HepG2 (cell line): ENCODE measurements at regions not wholly inside any gene's neighbourhood (a gene's known extent, or its start where the extent isn't known, plus 50 kb on each side); places are given as distances from the start of the nearest gene placed in this dataset.

ENCODE experiments used
- ATRX ChIP-seq: sonication (generic); formaldehyde crosslinking; IDR thresholded peaks from 2 replicates; pipeline ENCODE4 v1.4.0; 2020; ENCODE audit warnings: missing genetic modification reagents, borderline replicate concordance
- CTCF ChIP-seq: sonication (generic); formaldehyde crosslinking; IDR thresholded peaks from 2 replicates; pipeline ENCODE4 v1.5.0; 2020; ENCODE audit warnings: mild to moderate bottlenecking, missing genetic modification reagents, moderate library complexity
- DNMT1 ChIP-seq: sonication (generic); formaldehyde crosslinking; IDR thresholded peaks from 2 replicates; pipeline ENCODE4 v1.5.1; 2020; ENCODE audit warnings: mild to moderate bottlenecking, missing genetic modification reagents
- HHEX ChIP-seq: IDR thresholded peaks from 2 replicates; pipeline ENCODE4 v1.6.1; 2016; ENCODE audit warnings: control low read depth
- HNF4G ChIP-seq, 2 experiments: sonication (generic) in 1 of 2; formaldehyde crosslinking in 1 of 2; IDR thresholded peaks; 2 replicates each; pipeline versions ENCODE4 v1.4.0 to v1.6.1; 2011 to 2020; ENCODE audit warnings: borderline replicate concordance in 2 of 2, low read depth in 2 of 2, mild to moderate bottlenecking in 2 of 2, low read length in 1 of 2, missing genetic modification reagents in 1 of 2, moderate library complexity in 1 of 2
- MEF2D ChIP-seq: sonication (generic); formaldehyde crosslinking; IDR thresholded peaks from 2 replicates; pipeline ENCODE4 v1.5.1; 2020; ENCODE audit warnings: mild to moderate bottlenecking, missing genetic modification reagents
- POLR2A ChIP-seq, 2 experiments: IDR thresholded peaks; 2 replicates each; pipeline ENCODE4 v1.6.1; 2011; ENCODE audit warnings: low read depth in 2 of 2, low read length in 2 of 2, mild to moderate bottlenecking in 1 of 2, moderate library complexity in 1 of 2; ENCODE audit not compliant: insufficient read depth in 1 of 2
- RAD21 ChIP-seq: fragments of 450-650 bp; formaldehyde crosslinking; IDR thresholded peaks from 2 replicates; pipeline ENCODE4 v1.5.0; 2020; ENCODE audit warnings: mild to moderate bottlenecking
- TFDP2 ChIP-seq: sonication (generic); formaldehyde crosslinking; IDR thresholded peaks from 2 replicates; pipeline ENCODE4 v1.4.0; 2020; ENCODE audit warnings: missing genetic modification reagents
- THAP11 ChIP-seq: IDR thresholded peaks from 2 replicates; pipeline ENCODE4 v1.6.1; 2016; ENCODE audit warnings: missing biosample characterization, missing genetic modification reagents
- USF2 ChIP-seq, 2 experiments: sonication (generic) in 1 of 2; formaldehyde crosslinking in 1 of 2; IDR thresholded peaks; 2 replicates each; pipeline versions ENCODE4 v1.5.1 to v1.6.1; 2011 to 2020; ENCODE audit warnings: borderline replicate concordance in 1 of 2, low read depth in 1 of 2, low read length in 1 of 2, mild to moderate bottlenecking in 1 of 2, missing genetic modification reagents in 1 of 2, moderate library complexity in 1 of 2
- ZNF274 ChIP-seq: sonication (generic); formaldehyde crosslinking; IDR thresholded peaks from 2 replicates; pipeline ENCODE4 v1.5.1; 2020; ENCODE audit warnings: mild to moderate bottlenecking, missing genetic modification reagents

- TF ChIP-seq DNMT1 (CRISPR knock-in tag): no peak
- TF ChIP-seq CTCF: no peak
- no peak for TF ChIP-seq ATRX (CRISPR knock-in tag)
- TF ChIP-seq MEF2D: no peak
- TF ChIP-seq POLR2A (IDR thresholded peaks at IDR 0.05; ENCODE audit: insufficient read depth in 1 of 2, low read depth in 2 of 2, low read length in 2 of 2): no peak
- TF ChIP-seq THAP11 (CRISPR knock-in tag): no peak
- no peak for TF ChIP-seq HHEX (CRISPR knock-in tag)
- TF ChIP-seq ZNF274: no peak
- TF ChIP-seq HNF4G (IDR thresholded peaks at IDR 0.05; ENCODE audit: borderline replicate concordance, low read depth, low read length): no peak
- TF ChIP-seq HNF4G (CRISPR knock-in tag; IDR thresholded peaks at IDR 0.05; ENCODE audit: borderline replicate concordance, low read depth): no peak
- TF ChIP-seq RAD21 (CRISPR knock-in tag): no peak
- TF ChIP-seq USF2 (IDR thresholded peaks at IDR 0.05; ENCODE audit: low read depth, low read length): no peak
- no peak for TF ChIP-seq USF2 (CRISPR knock-in tag; IDR thresholded peaks at IDR 0.05; ENCODE audit: borderline replicate concordance)
- no peak for TF ChIP-seq TFDP2
Measured at GRCh38 chrX:40949071-40949470, 136.2 kb upstream of the USP9X start.
